Right lobe of liver (tissue), 4 donors: ENCODE measurements at regions not wholly inside any gene's neighbourhood (a gene's known extent, or its start where the extent isn't known, plus 50 kb on each side); places are given as distances from the start of the nearest gene placed in this dataset.

Source experiments
- POLR2A ChIP-seq: fragments of 450-650 bp; IDR thresholded peaks from one replicate; pipeline ENCODE4 v1.6.1; 2017; ENCODE audit warnings: antibody characterized with exemption, mild to moderate bottlenecking
- TF ChIP-seq, protein P1 (sequence below), 4 donors: fragments of 200-600 bp in 3 of 4; fragments of 450-650 bp in 1 of 4; IDR thresholded peaks; one replicate each; pipeline versions ENCODE4 v1.5.1 to v1.8.0; 2016 to 2022; ENCODE audit warnings: antibody characterized with exemption in 4 of 4, mild to moderate bottlenecking in 2 of 4
- donor health status: DM: no; HTN: no; CAD: no.
- donor health status: DM: no; HTN: no; CAD: no.
- donor health status: DM: no; HTN: yes; CAD: no.

DNA sequence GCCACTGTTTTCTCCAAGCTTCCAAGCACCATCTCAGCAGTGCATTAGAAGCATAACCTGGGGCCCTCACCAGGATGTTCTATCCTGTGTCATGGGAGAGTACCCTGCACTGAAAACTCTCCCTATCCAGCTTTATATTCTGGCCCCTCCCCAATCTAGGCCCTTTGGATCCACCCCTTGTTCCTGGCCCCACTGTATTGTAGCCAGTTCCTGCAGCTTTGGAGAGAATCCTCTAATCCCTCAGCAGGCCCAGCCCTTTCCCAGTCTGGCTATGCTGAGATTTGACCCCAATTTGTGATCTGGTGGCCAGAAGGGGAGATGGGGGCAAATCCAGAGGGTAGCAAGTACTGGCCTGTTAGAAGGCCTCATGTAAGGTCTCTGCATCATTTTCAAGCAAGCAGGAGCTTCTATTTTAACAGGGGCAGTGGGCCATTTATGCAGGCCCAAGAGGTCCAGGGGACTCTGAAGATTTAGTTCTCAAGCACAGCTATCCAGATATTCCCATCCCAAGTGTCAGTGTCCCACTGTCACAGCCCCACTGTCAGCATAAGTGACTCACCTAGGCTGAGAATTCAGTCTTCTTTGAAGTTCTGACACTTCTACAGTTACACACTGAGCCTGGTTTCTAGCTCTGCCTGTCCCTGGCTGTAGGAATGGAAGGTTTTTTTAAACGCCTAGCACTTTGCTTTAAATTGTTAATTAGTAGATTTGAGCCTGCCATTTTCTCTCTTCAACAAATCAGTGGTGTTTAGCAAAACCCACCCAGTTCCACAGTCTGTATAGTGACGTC lies 589.5 kb upstream of the CADM1 start:
- TF ChIP-seq, protein P1, sequence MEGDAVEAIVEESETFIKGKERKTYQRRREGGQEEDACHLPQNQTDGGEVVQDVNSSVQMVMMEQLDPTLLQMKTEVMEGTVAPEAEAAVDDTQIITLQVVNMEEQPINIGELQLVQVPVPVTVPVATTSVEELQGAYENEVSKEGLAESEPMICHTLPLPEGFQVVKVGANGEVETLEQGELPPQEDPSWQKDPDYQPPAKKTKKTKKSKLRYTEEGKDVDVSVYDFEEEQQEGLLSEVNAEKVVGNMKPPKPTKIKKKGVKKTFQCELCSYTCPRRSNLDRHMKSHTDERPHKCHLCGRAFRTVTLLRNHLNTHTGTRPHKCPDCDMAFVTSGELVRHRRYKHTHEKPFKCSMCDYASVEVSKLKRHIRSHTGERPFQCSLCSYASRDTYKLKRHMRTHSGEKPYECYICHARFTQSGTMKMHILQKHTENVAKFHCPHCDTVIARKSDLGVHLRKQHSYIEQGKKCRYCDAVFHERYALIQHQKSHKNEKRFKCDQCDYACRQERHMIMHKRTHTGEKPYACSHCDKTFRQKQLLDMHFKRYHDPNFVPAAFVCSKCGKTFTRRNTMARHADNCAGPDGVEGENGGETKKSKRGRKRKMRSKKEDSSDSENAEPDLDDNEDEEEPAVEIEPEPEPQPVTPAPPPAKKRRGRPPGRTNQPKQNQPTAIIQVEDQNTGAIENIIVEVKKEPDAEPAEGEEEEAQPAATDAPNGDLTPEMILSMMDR (IDR thresholded peaks at IDR 0.05) = no peak
- TF ChIP-seq POLR2A = no peak
